ENCODE measurements at regions not wholly inside any gene's neighbourhood (a gene's known extent, or its start where the extent isn't known, plus 50 kb on each side); places are given as distances from the start of the nearest gene placed in this dataset.

GRCh38 chr10:124346831-124347230, 71.9 kb downstream of the OAT start:
- no peak for DNase-seq

- DNase-seq = no peak
Observed at GRCh38 chr10:124345521-124345920, 73.2 kb downstream of the OAT start.

- DNase-seq = no peak
Observed at GRCh38 chr10:124344931-124345330, 73.8 kb downstream of the OAT start.

- no peak for DNase-seq
Observed at GRCh38 chr10:124344266-124344590, 74.5 kb downstream of the OAT start.

GRCh38 chr10:124343351-124344265, 75.1 kb downstream of the OAT start:
- DNase-seq = no peak

GRCh38 chr10:124342821-124343170, 75.9 kb downstream of the OAT start:
- no peak for DNase-seq

GRCh38 chr10:124342136-124342820, 76.4 kb downstream of the OAT start:
- no peak for DNase-seq

- no peak for DNase-seq
Observed at GRCh38 chr10:124341768-124342135, 77.0 kb downstream of the OAT start.

GRCh38 chr10:124340033-124340760, 78.5 kb downstream of the OAT start:
- no peak for DNase-seq

GRCh38 chr10:124339119-124340032, 79.3 kb downstream of the OAT start:
- no peak for DNase-seq

GRCh38 chr10:124338276-124338925, 80.3 kb downstream of the OAT start:
- no peak for DNase-seq

- DNase-seq = no peak
Observed at GRCh38 chr10:124336186-124336585, 82.5 kb downstream of the OAT start.

GRCh38 chr10:124333931-124334330, 84.8 kb downstream of the OAT start:
- DNase-seq = no peak

- no peak for DNase-seq
Observed at GRCh38 chr10:124332426-124332825, 86.3 kb downstream of the OAT start.

GRCh38 chr10:124329941-124330340, 88.8 kb downstream of the OAT start:
- DNase-seq = no peak

GRCh38 chr10:124329362-124329761, 89.4 kb downstream of the OAT start:
- DNase-seq = no peak

- DNase-seq = no peak
Observed at GRCh38 chr10:124328477-124329220, 90.1 kb downstream of the OAT start.

GRCh38 chr10:124325998-124326636, 92.6 kb downstream of the OAT start:
- DNase-seq = no peak

GRCh38 chr10:124325633-124325914, 93.1 kb downstream of the OAT start:
- no peak for DNase-seq

GRCh38 chr10:124324856-124325632, 93.7 kb downstream of the OAT start:
- no peak for DNase-seq
